GM18951 (cell line): ENCODE measurements at regions not wholly inside any gene's neighbourhood (a gene's known extent, or its start where the extent isn't known, plus 50 kb on each side); places are given as distances from the start of the nearest gene placed in this dataset.

ENCODE experiments used
- POLR2A ChIP-seq: IDR thresholded peaks from 4 replicates; pipeline ENCODE4 v1.6.1; 2011; ENCODE audit warnings: mild to moderate bottlenecking; ENCODE audit not compliant: insufficient read length, insufficient read depth; ENCODE audit errors: extremely low read depth
- in situ Hi-C: fragments of 300-500 bp; cut with MboI; formaldehyde crosslinking; loops from one replicate; pipeline ENCODE4 v1.12.0; 2022; ENCODE audit warnings: low sequenced_read_pairs, mixed read lengths, inconsistent platforms; ENCODE audit not compliant: unreplicated experiment

- no peak for TF ChIP-seq POLR2A
- in situ Hi-C loops = no loop called here
These were observed 121.2 kb upstream of the LINGO1 start for GRCh38 chr15:77753939-77754338.

DNA sequence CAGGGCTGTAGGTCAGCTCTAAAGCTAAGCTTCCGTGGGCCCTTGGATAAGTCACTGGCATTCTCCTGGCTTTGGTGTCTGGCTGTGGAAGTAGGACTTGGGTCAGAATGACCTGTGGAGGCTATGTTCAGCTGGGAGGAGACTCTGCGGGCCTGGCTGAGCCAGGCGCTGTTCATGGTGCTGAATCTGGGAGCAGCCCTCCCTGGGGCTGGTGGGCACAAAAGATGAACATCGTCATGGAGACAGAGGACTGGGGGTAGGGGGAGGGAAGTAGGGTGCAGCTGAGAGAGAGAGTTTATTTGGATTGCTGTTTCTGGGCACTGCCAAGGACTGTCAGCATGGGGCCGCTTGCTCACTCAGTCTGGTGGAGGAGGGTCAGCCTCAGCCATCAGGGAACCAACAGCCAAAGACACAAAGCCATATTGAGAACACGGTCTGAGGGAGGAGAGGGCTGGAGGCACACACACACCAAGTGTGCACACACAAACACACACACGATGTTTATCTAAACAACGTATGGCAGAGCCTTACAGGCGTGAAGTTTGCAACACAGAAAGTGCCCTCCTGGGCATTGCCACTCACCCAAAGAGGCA lies 120.7 kb upstream of the LINGO1 start:
- TF ChIP-seq POLR2A = no peak
- in situ Hi-C loops = no loop called here

GRCh38 chr15:77749998-77750540 lies 117.4 kb upstream of the LINGO1 start:
- in situ Hi-C loops = no loop called here
- no peak for TF ChIP-seq POLR2A

- in situ Hi-C loops = no loop called here
- TF ChIP-seq POLR2A = no peak
These were observed 116.7 kb upstream of the LINGO1 start for GRCh38 chr15:77749236-77749997.

- TF ChIP-seq POLR2A = no peak
- in situ Hi-C loops = no loop called here
These were observed 115.7 kb upstream of the LINGO1 start for GRCh38 chr15:77748078-77749064.

DNA sequence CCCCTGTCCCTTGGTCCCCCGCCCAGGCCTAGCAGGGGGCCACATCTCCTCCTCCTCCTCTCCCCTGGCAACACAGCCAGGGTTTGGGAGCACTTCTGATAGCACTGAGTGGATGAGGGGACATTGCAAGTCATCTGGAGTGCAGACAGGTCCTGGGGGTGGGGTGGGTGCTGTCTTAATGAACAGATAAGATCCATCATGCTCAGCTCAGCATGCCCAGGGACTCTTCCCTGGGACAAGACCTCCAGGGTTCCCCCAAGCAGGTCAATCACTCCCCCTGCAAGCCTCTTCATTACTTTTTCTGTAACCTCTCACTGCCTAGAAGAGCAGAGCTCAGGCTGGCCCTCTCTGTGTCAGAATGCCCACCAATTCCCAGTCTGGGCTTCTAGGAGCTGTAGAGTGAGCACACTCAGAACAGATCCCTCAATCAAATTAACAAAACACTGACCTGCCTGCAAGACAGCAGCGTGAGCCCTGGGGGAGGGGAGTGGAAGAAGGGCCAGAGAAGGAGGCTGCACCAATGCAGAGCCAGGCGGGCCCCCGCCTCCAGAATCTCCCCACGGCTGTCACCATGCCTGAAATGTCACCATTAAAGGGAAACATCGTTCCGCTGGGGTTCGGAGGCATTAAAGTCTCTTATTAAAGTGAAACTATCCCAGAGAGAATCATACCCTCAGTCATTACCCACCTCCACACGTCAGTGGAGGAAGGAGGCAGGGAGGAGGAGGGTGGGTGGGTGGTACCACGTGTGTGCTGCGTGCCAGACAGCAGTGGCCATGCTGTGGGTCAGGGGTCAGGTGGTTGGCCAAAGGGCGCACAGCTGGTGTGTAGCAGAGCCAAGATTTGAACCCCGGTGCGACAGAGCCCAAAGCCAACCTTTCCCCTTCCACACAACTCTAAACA lies 114.7 kb upstream of the LINGO1 start:
- in situ Hi-C loops = no loop called here
- no peak for TF ChIP-seq POLR2A

GRCh38 chr15:77746254-77747174 lies 113.8 kb upstream of the LINGO1 start:
- in situ Hi-C loops = no loop called here
- TF ChIP-seq POLR2A = no peak

- no peak for TF ChIP-seq POLR2A
- in situ Hi-C loops = no loop called here
These were observed 111.7 kb upstream of the LINGO1 start for GRCh38 chr15:77744398-77744797.

- TF ChIP-seq POLR2A = no peak
- in situ Hi-C loops = no loop called here
These were observed 109.9 kb upstream of the LINGO1 start for GRCh38 chr15:77742570-77742969.

DNA sequence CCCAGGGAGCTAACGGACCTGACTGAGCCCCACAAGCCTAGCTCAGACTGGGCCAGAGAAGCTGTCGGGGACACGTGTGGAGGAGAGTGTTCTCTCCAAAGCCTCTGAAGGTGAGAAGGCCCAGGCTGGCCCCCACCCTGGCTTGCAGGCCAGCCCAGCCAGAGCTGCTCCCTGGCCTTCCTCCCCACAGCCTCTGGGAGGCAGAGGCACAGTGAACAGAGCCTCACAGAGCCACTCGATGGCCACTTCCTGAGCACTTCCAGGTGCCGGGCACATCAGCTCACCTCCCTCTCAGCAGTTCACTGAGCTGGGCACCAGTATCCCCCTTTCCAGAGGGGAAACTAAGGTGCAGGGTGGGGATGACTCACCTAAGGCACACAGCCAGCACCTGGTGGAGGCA lies 109.4 kb upstream of the LINGO1 start:
- in situ Hi-C loops = no loop called here
- TF ChIP-seq POLR2A = no peak

DNA sequence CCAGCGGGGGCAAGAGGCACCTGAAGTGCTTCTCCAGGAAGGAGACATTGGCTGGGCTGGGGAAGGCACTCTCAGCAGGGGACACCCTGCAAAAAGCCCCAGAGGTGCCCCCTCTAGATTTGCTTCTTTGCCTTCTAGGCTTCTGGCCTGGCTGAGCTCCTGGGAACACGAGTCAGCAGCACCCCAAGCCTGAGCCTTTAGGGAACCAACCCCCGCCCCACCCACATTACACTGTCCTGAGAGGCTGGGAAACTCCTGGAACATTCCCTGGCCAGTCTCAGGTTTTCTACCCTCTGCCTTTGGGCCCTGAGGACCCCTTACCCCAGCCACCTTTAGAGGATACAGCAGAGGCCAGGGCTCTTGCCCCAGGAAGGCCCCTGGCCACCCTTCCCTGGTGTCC lies 108.4 kb upstream of the LINGO1 start:
- in situ Hi-C loops = no loop called here
- no peak for TF ChIP-seq POLR2A
